Neuronal stem cell (in vitro differentiated cells): ENCODE measurements at regions not wholly inside any gene's neighbourhood (a gene's known extent, or its start where the extent isn't known, plus 50 kb on each side); places are given as distances from the start of the nearest gene placed in this dataset.

ENCODE experiments used
- DNase-seq: peaks from one replicate; pipeline ENCODE4 v3.0.0-alpha.2; 2013; ENCODE audit warnings: low spot score
- H2AFZ ChIP-seq: one replicate; pipeline ENCODE4 v1.6.1; 2013; ENCODE audit warnings: mild to moderate bottlenecking, low read length, inconsistent platforms
- H2AK5ac ChIP-seq: 2 replicates; pipeline ENCODE4 v1.6.1; 2013; ENCODE audit warnings: low read depth, mild to moderate bottlenecking, inconsistent platforms, low read length, moderate library complexity, mixed read lengths
- H2BK120ac ChIP-seq: 2 replicates; pipeline ENCODE4 v1.6.1; 2013; ENCODE audit warnings: low read depth, mild to moderate bottlenecking, inconsistent platforms, low read length, moderate library complexity, mixed read lengths
- H2BK12ac ChIP-seq: one replicate; pipeline ENCODE4 v1.6.1; 2013; ENCODE audit warnings: low read length, inconsistent platforms
- H2BK15ac ChIP-seq: 2 replicates; pipeline ENCODE4 v1.6.1; 2013; ENCODE audit warnings: mild to moderate bottlenecking, low read length, inconsistent platforms, mixed read lengths
- H2BK5ac ChIP-seq: one replicate; pipeline ENCODE4 v1.6.1; 2013; ENCODE audit warnings: inconsistent platforms, mild to moderate bottlenecking, low read length, moderate library complexity
- H3K14ac ChIP-seq: one replicate; pipeline ENCODE4 v1.6.1; 2013; ENCODE audit warnings: low read length, inconsistent platforms
- H3K18ac ChIP-seq: 2 replicates; pipeline ENCODE4 v1.6.1; 2013; ENCODE audit warnings: low read length, inconsistent platforms
- H3K23ac ChIP-seq: 2 replicates; pipeline ENCODE4 v1.6.1; 2013; ENCODE audit warnings: low read depth, mild to moderate bottlenecking, mixed read lengths, low read length, inconsistent platforms; ENCODE audit not compliant: poor library complexity
- H3K27ac ChIP-seq: replicated peaks from 3 replicates; pipeline ENCODE4 v1.5.1; 2013; ENCODE audit warnings: low read length, inconsistent platforms
- H3K27me3 ChIP-seq, 3 experiments: 2 replicates each; pipeline ENCODE4 v1.6.1; 2013; ENCODE audit warnings: low read length in 3 of 3, mild to moderate bottlenecking in 2 of 3, inconsistent platforms in 1 of 3, low read depth in 1 of 3, mixed read lengths in 1 of 3, moderate library complexity in 1 of 3; ENCODE audit not compliant: control insufficient read depth in 3 of 3, insufficient read depth in 3 of 3
- H3K36me3 ChIP-seq, 2 donors: replicated peaks in 1 of 2; 2 replicates each; pipeline ENCODE4 v1.6.1; 2013; ENCODE audit warnings: low read length in 2 of 2; ENCODE audit not compliant: control insufficient read depth in 2 of 2, insufficient read depth in 2 of 2
- H3K4ac ChIP-seq: 2 replicates; pipeline ENCODE4 v1.6.1; 2013; ENCODE audit warnings: inconsistent platforms, mild to moderate bottlenecking, low read length, moderate library complexity
- H3K4me1 ChIP-seq, 2 donors: 1 replicate in 1 of 2; 2 replicates in 1 of 2; pipeline ENCODE4 v1.6.1; 2013; ENCODE audit warnings: low read length in 2 of 2, low read depth in 1 of 2; ENCODE audit not compliant: control insufficient read depth in 2 of 2, insufficient read depth in 1 of 2
- H3K4me2 ChIP-seq: one replicate; pipeline ENCODE4 v1.6.1; 2013; ENCODE audit warnings: mild to moderate bottlenecking, low read length, inconsistent platforms; ENCODE audit not compliant: insufficient read depth, poor library complexity, severe bottlenecking
- H3K4me3 ChIP-seq, 2 donors: 2 replicates each; pipeline ENCODE4 v1.5.1; 2013; ENCODE audit warnings: low read length in 2 of 2, mild to moderate bottlenecking in 2 of 2, inconsistent platforms in 1 of 2, moderate library complexity in 1 of 2
- H3K79me1 ChIP-seq: one replicate; pipeline ENCODE4 v1.6.1; 2013; ENCODE audit warnings: low read depth, mild to moderate bottlenecking, inconsistent platforms, low read length, moderate library complexity
- H3K9ac ChIP-seq: one replicate; pipeline ENCODE4 v1.6.1; 2013; ENCODE audit warnings: mild to moderate bottlenecking, low read depth, low read length, inconsistent platforms; ENCODE audit not compliant: poor library complexity
- H3K9me3 ChIP-seq, 2 donors: replicated peaks in 1 of 2; 2 replicates each; pipeline versions ENCODE3 to v1.6.1; 2013; ENCODE audit warnings: low read length in 2 of 2, mild to moderate bottlenecking in 2 of 2, inconsistent platforms in 1 of 2, low read depth in 1 of 2, mixed read lengths in 1 of 2, moderate library complexity in 1 of 2; ENCODE audit not compliant: control insufficient read depth in 2 of 2, insufficient read depth in 1 of 2
- H4K8ac ChIP-seq: one replicate; pipeline ENCODE4 v1.6.1; 2013; ENCODE audit warnings: low read depth, mild to moderate bottlenecking, inconsistent platforms, low read length, moderate library complexity
- H4K91ac ChIP-seq: one replicate; pipeline ENCODE4 v1.6.1; 2013; ENCODE audit warnings: low read length, low read depth, mild to moderate bottlenecking, inconsistent platforms; ENCODE audit not compliant: poor library complexity
- WGBS, 2 donors: extraction: QIAGEN DNeasy Blood & Tissue Kit; methylation state at CpG; one replicate each; pipeline ENCODE4 v1.1.7; 2013; ENCODE audit warnings: missing lambda C conversion rate in 2 of 2, mixed read lengths in 1 of 2; ENCODE audit not compliant: insufficient read length in 2 of 2, insufficient replicate concordance in 1 of 2; ENCODE audit errors: extremely low coverage in 2 of 2; 5-methylcytosine and 5-hydroxymethylcytosine counted together

GRCh38 chr4:37530451-37530850 lies 155.7 kb downstream of the RELL1 start:
- no peak overlapping the region for H2AK5ac ChIP-seq
- H3K4me1 ChIP-seq = peaks cover 0 to 1% of the 10 kb centered on the region in 2 donors
- no peak overlapping the region for H3K23ac ChIP-seq
- H3K18ac ChIP-seq = no peak overlapping the region
- no peak overlapping the region for H2BK15ac ChIP-seq
- no peaks in the 10 kb centered on the region for H3K9me3 ChIP-seq
- WGBS, 2 donors = no CpG with 5 or more reads among the region's 9 CpGs
- no peak overlapping the region for H2AFZ ChIP-seq
- H3K9ac ChIP-seq = no peak overlapping the region
- H3K27ac ChIP-seq = no peak overlapping the region
- no peak overlapping the region for H3K4ac ChIP-seq
- H3K14ac ChIP-seq = no peak overlapping the region
- no peak overlapping the region for H2BK12ac ChIP-seq
- no peak overlapping the region for H3K4me3 ChIP-seq
- no peak overlapping the region for H4K8ac ChIP-seq
- no peak overlapping the region for H2BK5ac ChIP-seq
- no peak overlapping the region for H2BK120ac ChIP-seq
- no peaks in the 10 kb centered on the region for H3K79me1 ChIP-seq
- H3K4me2 ChIP-seq = no peak overlapping the region
- H4K91ac ChIP-seq = no peak overlapping the region
- DNase-seq = no peak
- no peaks in the 10 kb centered on the region for H3K36me3 ChIP-seq
- H3K27me3 ChIP-seq = no peaks in the 10 kb centered on the region

GRCh38 chr4:37528166-37528885 lies 157.8 kb downstream of the RELL1 start:
- Histone ChIP-seq H2BK15ac (no peak overlapping the region), H3K14ac (no peak overlapping the region), H3K4ac (no peak overlapping the region), H2BK12ac (no peak overlapping the region), H2AK5ac (no peak overlapping the region), H3K9ac (no peak overlapping the region), H3K18ac (no peak overlapping the region), H4K91ac (no peak overlapping the region), H3K79me1 (no peaks in the 10 kb centered on the region), H3K27ac (no peak overlapping the region), H3K36me3 (no peaks in the 10 kb centered on the region), H3K4me1 (no peaks in the 10 kb centered on the region), H3K27me3 (no peaks in the 10 kb centered on the region), H3K9me3 (no peaks in the 10 kb centered on the region), H3K4me3 (no peak overlapping the region), H2AFZ (no peak overlapping the region), H3K4me2 (no peak overlapping the region), H4K8ac (no peak overlapping the region), H2BK5ac (no peak overlapping the region), H3K23ac (no peak overlapping the region), H2BK120ac (no peak overlapping the region)
- WGBS, 2 donors = no CpG with 5 or more reads among the region's 6 CpGs
- DNase-seq = no peak

- H3K4me3 ChIP-seq = no peak overlapping the region
- no peaks in the 10 kb centered on the region for H3K27me3 ChIP-seq
- no CpG with 5 or more reads among the region's 2 CpGs for WGBS, 2 donors
- H3K23ac ChIP-seq = no peak overlapping the region
- H3K79me1 ChIP-seq = no peaks in the 10 kb centered on the region
- no peak overlapping the region for H4K91ac ChIP-seq
- H3K4ac ChIP-seq = no peak overlapping the region
- no peak for DNase-seq
- H2AFZ ChIP-seq = no peak overlapping the region
- H3K9me3 ChIP-seq = no peaks in the 10 kb centered on the region
- H2BK12ac ChIP-seq = no peak overlapping the region
- no peak overlapping the region for H3K4me2 ChIP-seq
- H4K8ac ChIP-seq = no peak overlapping the region
- H2BK15ac ChIP-seq = no peak overlapping the region
- no peak overlapping the region for H3K9ac ChIP-seq
- H2BK120ac ChIP-seq = no peak overlapping the region
- H3K14ac ChIP-seq = no peak overlapping the region
- no peaks in the 10 kb centered on the region for H3K4me1 ChIP-seq
- H2AK5ac ChIP-seq = no peak overlapping the region
- H3K36me3 ChIP-seq = no peaks in the 10 kb centered on the region
- no peak overlapping the region for H3K18ac ChIP-seq
- no peak overlapping the region for H2BK5ac ChIP-seq
- no peak overlapping the region for H3K27ac ChIP-seq
Measured at GRCh38 chr4:37524267-37524666, 161.9 kb downstream of the RELL1 start.

- H3K18ac ChIP-seq = no peak overlapping the region
- no peak overlapping the region for H2BK15ac ChIP-seq
- no peak overlapping the region for H4K91ac ChIP-seq
- WGBS, 2 donors = no CpG with 5 or more reads among the region's 1 CpG
- H3K4ac ChIP-seq = no peak overlapping the region
- H2BK5ac ChIP-seq = no peak overlapping the region
- no peaks in the 10 kb centered on the region for H3K36me3 ChIP-seq
- H3K79me1 ChIP-seq = no peaks in the 10 kb centered on the region
- no peak overlapping the region for H3K23ac ChIP-seq
- H2AFZ ChIP-seq = no peak overlapping the region
- H3K27ac ChIP-seq = no peak overlapping the region
- H3K4me3 ChIP-seq = no peak overlapping the region
- H3K9me3 ChIP-seq = no peaks in the 10 kb centered on the region
- H3K14ac ChIP-seq = no peak overlapping the region
- H3K9ac ChIP-seq = no peak overlapping the region
- no peak overlapping the region for H2BK12ac ChIP-seq
- no peak overlapping the region for H2AK5ac ChIP-seq
- H3K4me1 ChIP-seq = no peaks in the 10 kb centered on the region
- H3K27me3 ChIP-seq = no peaks in the 10 kb centered on the region
- no peak overlapping the region for H4K8ac ChIP-seq
- no peak overlapping the region for H2BK120ac ChIP-seq
- DNase-seq = no peak
- no peak overlapping the region for H3K4me2 ChIP-seq
Measured at GRCh38 chr4:37522996-37523395, 163.2 kb downstream of the RELL1 start.
